Parathyroid adenoma (tissue), 2 donors: ENCODE measurements at regions not wholly inside any gene's neighbourhood (a gene's known extent, or its start where the extent isn't known, plus 50 kb on each side); places are given as distances from the start of the nearest gene placed in this dataset.

Experiments
- H2AFZ ChIP-seq: fragments of 300-600 bp; sonication (generic); one replicate; pipeline ENCODE4 v1.7.0; 2017; ENCODE audit warnings: antibody characterized with exemption, mild to moderate bottlenecking
- H3K27ac ChIP-seq: fragments of 300-600 bp; sonication (generic); one replicate; pipeline ENCODE4 v1.7.0; 2017
- H3K27me3 ChIP-seq: fragments of 300-600 bp; sonication (generic); one replicate; pipeline ENCODE4 v1.7.0; 2017; ENCODE audit warnings: low read length; ENCODE audit not compliant: control insufficient read depth, insufficient read depth
- H3K36me3 ChIP-seq: fragments of 300-600 bp; sonication (generic); one replicate; pipeline ENCODE4 v1.7.0; 2017; ENCODE audit warnings: low read length; ENCODE audit not compliant: control insufficient read depth, insufficient read depth
- H3K4me1 ChIP-seq: fragments of 300-600 bp; sonication (generic); one replicate; pipeline ENCODE4 v1.7.0; 2017; ENCODE audit warnings: control low read depth
- H3K4me2 ChIP-seq: fragments of 300-600 bp; sonication (generic); one replicate; pipeline ENCODE4 v1.7.0; 2017; ENCODE audit warnings: low read length
- H3K4me3 ChIP-seq: fragments of 300-600 bp; sonication (generic); one replicate; pipeline ENCODE4 v1.7.0; 2017; ENCODE audit warnings: low read depth, low read length
- H3K79me2 ChIP-seq: fragments of 300-600 bp; sonication (generic); one replicate; pipeline ENCODE4 v1.7.0; 2017; ENCODE audit warnings: control low read depth
- H3K9ac ChIP-seq: fragments of 300-600 bp; sonication (generic); one replicate; pipeline ENCODE4 v1.7.0; 2017; ENCODE audit warnings: mild to moderate bottlenecking
- H3K9me3 ChIP-seq: fragments of 300-600 bp; sonication (generic); one replicate; pipeline ENCODE4 v1.7.0; 2017; ENCODE audit warnings: low read length; ENCODE audit not compliant: control insufficient read depth
- TF ChIP-seq, protein P1 (sequence below): fragments of 300-600 bp; sonication (generic); IDR thresholded peaks from one replicate; pipeline ENCODE4 v1.7.0; 2017; ENCODE audit warnings: antibody characterized with exemption, mild to moderate bottlenecking
- donor health status: primary hyperparathyroidism.

GRCh38 chrY:15440696-15441408, 916.5 kb downstream of the NLGN4Y start:
- Histone ChIP-seq H3K4me1 (no peaks in the 10 kb centered on the region), H2AFZ (no peak overlapping the region), H3K36me3 (no peaks in the 10 kb centered on the region), H3K79me2 (no peaks in the 10 kb centered on the region), H3K9me3 (no peaks in the 10 kb centered on the region), H3K27me3 (no peaks in the 10 kb centered on the region), H3K27ac (no peak overlapping the region), H3K4me2 (no peak overlapping the region), H3K9ac (no peak overlapping the region), H3K4me3 (no peak overlapping the region)
- TF ChIP-seq, protein P1, sequence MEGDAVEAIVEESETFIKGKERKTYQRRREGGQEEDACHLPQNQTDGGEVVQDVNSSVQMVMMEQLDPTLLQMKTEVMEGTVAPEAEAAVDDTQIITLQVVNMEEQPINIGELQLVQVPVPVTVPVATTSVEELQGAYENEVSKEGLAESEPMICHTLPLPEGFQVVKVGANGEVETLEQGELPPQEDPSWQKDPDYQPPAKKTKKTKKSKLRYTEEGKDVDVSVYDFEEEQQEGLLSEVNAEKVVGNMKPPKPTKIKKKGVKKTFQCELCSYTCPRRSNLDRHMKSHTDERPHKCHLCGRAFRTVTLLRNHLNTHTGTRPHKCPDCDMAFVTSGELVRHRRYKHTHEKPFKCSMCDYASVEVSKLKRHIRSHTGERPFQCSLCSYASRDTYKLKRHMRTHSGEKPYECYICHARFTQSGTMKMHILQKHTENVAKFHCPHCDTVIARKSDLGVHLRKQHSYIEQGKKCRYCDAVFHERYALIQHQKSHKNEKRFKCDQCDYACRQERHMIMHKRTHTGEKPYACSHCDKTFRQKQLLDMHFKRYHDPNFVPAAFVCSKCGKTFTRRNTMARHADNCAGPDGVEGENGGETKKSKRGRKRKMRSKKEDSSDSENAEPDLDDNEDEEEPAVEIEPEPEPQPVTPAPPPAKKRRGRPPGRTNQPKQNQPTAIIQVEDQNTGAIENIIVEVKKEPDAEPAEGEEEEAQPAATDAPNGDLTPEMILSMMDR = no peak

- H3K4me1 ChIP-seq = no peaks in the 10 kb centered on the region
- H3K4me2 ChIP-seq = no peak overlapping the region
- no peaks in the 10 kb centered on the region for H3K79me2 ChIP-seq
- H3K27ac ChIP-seq = no peak overlapping the region
- TF ChIP-seq, protein P1 = no peak
- no peaks in the 10 kb centered on the region for H3K36me3 ChIP-seq
- H3K4me3 ChIP-seq = no peak overlapping the region
- H3K9me3 ChIP-seq = no peaks in the 10 kb centered on the region
- H2AFZ ChIP-seq = no peak overlapping the region
- no peaks in the 10 kb centered on the region for H3K27me3 ChIP-seq
- no peak overlapping the region for H3K9ac ChIP-seq
Observed at GRCh38 chrY:15441878-15442277, 917.5 kb downstream of the NLGN4Y start.

DNA sequence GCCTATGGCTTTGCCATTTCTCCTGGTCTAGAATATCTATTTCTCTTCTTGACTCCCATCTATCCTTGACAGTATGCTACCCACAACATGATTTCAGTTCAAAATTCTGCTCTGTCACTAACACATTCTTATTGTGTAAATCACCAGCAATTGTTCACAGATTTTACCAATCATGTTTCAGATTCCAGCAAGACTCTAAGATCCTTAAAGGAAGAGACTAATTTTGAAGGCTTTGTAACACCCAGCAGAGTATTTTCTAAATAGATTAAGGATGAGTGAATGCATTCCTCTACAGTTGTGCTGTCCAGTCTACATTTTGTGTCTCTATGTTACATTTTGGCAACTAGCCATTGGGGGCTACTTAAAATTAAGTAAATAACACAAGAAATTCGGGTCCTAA, 921.5 kb downstream of the NLGN4Y start:
- H3K79me2 ChIP-seq = no peaks in the 10 kb centered on the region
- no peak overlapping the region for H3K4me3 ChIP-seq
- no peak overlapping the region for H3K27ac ChIP-seq
- no peak overlapping the region for H3K4me2 ChIP-seq
- H3K4me1 ChIP-seq = no peaks in the 10 kb centered on the region
- no peaks in the 10 kb centered on the region for H3K36me3 ChIP-seq
- H3K9ac ChIP-seq = no peak overlapping the region
- no peaks in the 10 kb centered on the region for H3K27me3 ChIP-seq
- no peak overlapping the region for H2AFZ ChIP-seq
- TF ChIP-seq, protein P1 = no peak
- H3K9me3 ChIP-seq = no peaks in the 10 kb centered on the region

DNA sequence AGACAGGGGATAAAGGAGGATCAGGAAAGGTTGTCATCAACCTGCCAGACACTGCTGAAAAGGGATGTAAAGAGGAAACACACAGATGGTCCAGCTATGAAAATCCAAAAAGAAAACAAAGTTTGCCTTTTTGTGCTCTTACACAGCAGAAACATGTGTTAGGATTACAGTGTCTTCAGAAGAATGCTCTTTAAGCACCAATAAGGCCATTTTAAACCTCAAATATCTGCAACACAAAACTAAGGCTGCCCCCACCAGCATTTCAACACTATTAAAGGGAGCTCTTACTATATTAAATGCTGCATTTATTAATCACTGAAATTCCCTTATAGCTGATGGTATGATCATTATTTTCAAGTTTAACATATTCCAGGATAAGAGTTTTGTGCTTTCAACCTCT, 922.5 kb downstream of the NLGN4Y start:
- no peaks in the 10 kb centered on the region for H3K36me3 ChIP-seq
- no peaks in the 10 kb centered on the region for H3K4me1 ChIP-seq
- TF ChIP-seq, protein P1 = no peak
- H2AFZ ChIP-seq = no peak overlapping the region
- no peak overlapping the region for H3K4me2 ChIP-seq
- H3K27me3 ChIP-seq = no peaks in the 10 kb centered on the region
- H3K79me2 ChIP-seq = no peaks in the 10 kb centered on the region
- H3K9ac ChIP-seq = no peak overlapping the region
- H3K27ac ChIP-seq = no peak overlapping the region
- no peak overlapping the region for H3K4me3 ChIP-seq
- no peaks in the 10 kb centered on the region for H3K9me3 ChIP-seq

GRCh38 chrY:15447959-15448358, 923.6 kb downstream of the NLGN4Y start:
- no peak overlapping the region for H3K4me2 ChIP-seq
- no peaks in the 10 kb centered on the region for H3K4me1 ChIP-seq
- TF ChIP-seq, protein P1 = no peak
- H3K4me3 ChIP-seq = no peak overlapping the region
- H3K9ac ChIP-seq = no peak overlapping the region
- H3K27ac ChIP-seq = no peak overlapping the region
- H3K79me2 ChIP-seq = no peaks in the 10 kb centered on the region
- H3K27me3 ChIP-seq = no peaks in the 10 kb centered on the region
- no peaks in the 10 kb centered on the region for H3K36me3 ChIP-seq
- no peak overlapping the region for H2AFZ ChIP-seq
- no peaks in the 10 kb centered on the region for H3K9me3 ChIP-seq
